ENCODE measurements at regions not wholly inside any gene's neighbourhood (a gene's known extent, or its start where the extent isn't known, plus 50 kb on each side); places are given as distances from the start of the nearest gene placed in this dataset.

DNA sequence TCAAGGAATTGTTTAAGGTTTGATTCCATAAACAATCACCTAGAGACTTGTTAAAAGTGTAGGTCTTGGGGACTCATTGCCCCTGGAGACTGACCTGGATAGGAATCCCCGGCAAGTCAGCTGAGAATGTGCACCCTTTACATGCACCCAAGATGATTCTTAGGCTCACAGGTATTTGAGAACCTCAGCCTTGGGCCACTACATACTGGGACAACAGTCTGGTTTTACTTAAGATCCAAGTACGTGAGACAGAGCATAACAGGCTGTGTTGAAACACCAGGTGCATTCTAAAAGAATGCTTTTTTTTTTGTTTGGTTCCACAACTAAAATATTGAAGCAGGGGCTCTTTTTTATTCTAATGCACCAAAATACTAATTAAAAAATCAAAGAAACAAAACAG lies 215.8 kb downstream of the TMX3 start:
- peaks cover 9% of the 10 kb centered on the region for H3K4me1 Mint-ChIP-seq (ENCODE audit: low read depth)

DNA sequence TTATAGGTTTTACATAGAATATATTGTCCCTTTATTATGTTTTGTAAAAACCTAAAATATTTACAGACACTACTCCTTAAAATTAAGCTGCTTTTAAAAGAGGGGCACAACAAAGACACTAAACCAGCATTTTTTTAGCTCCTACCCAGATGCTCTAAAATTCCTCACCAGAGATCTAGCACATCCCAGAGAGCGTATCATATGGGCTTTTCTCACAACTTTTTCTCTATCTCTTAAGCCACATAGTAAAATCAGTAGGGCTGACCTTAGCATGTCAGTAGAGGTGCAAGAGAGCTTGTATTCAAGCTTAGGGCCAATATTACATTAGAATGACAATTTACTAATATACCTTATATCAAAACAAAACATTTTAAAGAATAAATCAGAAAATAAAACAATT lies 216.3 kb downstream of the TMX3 start:
- H3K27me3 Mint-ChIP-seq (ENCODE audit: low read depth) = no peaks in the 10 kb centered on the region
- H3K36me3 Mint-ChIP-seq (ENCODE audit: low read depth) = no peaks in the 10 kb centered on the region
- DNase-seq (ENCODE audit: low spot score) = no peak
- TF ChIP-seq, protein P1, sequence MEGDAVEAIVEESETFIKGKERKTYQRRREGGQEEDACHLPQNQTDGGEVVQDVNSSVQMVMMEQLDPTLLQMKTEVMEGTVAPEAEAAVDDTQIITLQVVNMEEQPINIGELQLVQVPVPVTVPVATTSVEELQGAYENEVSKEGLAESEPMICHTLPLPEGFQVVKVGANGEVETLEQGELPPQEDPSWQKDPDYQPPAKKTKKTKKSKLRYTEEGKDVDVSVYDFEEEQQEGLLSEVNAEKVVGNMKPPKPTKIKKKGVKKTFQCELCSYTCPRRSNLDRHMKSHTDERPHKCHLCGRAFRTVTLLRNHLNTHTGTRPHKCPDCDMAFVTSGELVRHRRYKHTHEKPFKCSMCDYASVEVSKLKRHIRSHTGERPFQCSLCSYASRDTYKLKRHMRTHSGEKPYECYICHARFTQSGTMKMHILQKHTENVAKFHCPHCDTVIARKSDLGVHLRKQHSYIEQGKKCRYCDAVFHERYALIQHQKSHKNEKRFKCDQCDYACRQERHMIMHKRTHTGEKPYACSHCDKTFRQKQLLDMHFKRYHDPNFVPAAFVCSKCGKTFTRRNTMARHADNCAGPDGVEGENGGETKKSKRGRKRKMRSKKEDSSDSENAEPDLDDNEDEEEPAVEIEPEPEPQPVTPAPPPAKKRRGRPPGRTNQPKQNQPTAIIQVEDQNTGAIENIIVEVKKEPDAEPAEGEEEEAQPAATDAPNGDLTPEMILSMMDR (IDR thresholded peaks at IDR 0.05) = no peak
- no peak overlapping the region for H3K4me3 Mint-ChIP-seq (ENCODE audit: unreplicated experiment)
- H3K27ac Mint-ChIP-seq (ENCODE audit: unreplicated experiment) = no peak overlapping the region
- H3K4me1 Mint-ChIP-seq (ENCODE audit: low read depth) = peaks cover 9% of the 10 kb centered on the region
- no peaks in the 10 kb centered on the region for H3K9me3 Mint-ChIP-seq (ENCODE audit: low read depth)

More for the DNA sequence above, 215.8 kb downstream of the TMX3 start:
- Mint-ChIP-seq H3K36me3 (ENCODE audit: low read depth) (no peaks in the 10 kb centered on the region), H3K4me3 (ENCODE audit: unreplicated experiment) (no peak overlapping the region), H3K9me3 (ENCODE audit: low read depth) (no peaks in the 10 kb centered on the region), H3K27me3 (ENCODE audit: low read depth) (no peaks in the 10 kb centered on the region), H3K27ac (ENCODE audit: unreplicated experiment) (no peak overlapping the region)
- TF ChIP-seq, protein P1 (IDR thresholded peaks at IDR 0.05) = no peak
- DNase-seq (ENCODE audit: low spot score) = no peak

DNA sequence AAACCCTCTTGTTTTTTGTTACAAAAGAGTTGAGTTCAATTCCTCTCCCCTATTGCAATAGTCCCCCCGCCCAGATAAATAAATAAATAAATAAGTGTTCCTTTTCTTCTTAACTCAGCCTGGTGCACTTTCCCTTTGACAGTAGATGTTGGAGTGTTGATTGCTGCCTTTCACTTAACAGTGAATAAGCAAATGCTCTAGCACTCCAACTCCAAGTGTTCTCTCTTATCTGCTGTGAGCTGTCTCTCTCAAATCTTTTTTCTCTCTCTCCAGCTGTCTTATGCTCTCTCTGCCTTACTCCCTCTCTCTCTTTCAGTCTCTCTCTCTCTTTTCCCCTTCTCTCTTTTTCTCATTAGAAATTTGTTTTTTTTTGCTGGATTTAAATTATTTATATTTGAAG lies 216.7 kb downstream of the TMX3 start:
- Mint-ChIP-seq H3K4me1 (ENCODE audit: low read depth) (peaks cover 9% of the 10 kb centered on the region), H3K36me3 (ENCODE audit: low read depth) (no peaks in the 10 kb centered on the region), H3K27ac (ENCODE audit: unreplicated experiment) (no peak overlapping the region), H3K27me3 (ENCODE audit: low read depth) (no peaks in the 10 kb centered on the region), H3K9me3 (ENCODE audit: low read depth) (no peaks in the 10 kb centered on the region), H3K4me3 (ENCODE audit: unreplicated experiment) (no peak overlapping the region)
- TF ChIP-seq, protein P1 (IDR thresholded peaks at IDR 0.05) = no peak
- no peak for DNase-seq (ENCODE audit: low spot score)

DNA sequence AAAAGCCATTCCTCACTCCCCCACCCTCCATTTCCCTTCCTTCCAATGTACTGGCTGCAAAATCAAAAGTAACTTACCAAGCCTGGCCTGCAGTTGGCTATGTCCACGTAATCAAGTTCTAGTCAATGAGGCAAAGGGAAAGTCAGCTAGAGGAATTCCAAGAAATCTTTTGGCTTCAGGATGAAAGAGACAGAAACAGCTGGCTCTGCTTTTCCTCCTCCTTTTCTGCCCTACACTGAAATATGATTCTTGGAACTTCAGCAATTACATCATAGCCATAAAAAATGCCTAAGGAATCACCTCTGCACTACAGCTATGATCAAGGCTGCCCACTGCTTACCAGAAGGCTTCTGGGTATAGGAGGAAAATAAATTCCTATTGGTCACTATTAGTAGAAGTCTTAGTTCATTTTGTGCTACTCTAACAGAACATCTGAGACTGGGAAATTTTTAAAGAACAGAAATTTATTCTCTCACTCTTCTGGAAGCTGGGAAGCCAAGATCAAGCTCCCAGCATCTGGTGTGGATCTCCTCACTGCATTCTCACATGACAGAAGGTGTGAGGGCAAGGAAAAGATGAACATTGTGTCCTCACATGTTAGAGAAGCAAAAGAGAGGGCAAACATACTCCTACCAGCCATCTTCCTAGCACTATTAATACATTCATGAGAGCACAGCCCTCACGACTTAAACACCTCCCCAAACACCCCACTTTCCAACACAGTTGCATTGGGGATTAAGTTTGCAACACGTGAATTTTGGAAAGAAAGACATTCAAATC lies 219.9 kb downstream of the TMX3 start:
- H3K27me3 Mint-ChIP-seq (ENCODE audit: low read depth) = no peaks in the 10 kb centered on the region
- H3K27ac Mint-ChIP-seq (ENCODE audit: unreplicated experiment) = peak overlapping the region; percentile 74
- no peak overlapping the region for H3K4me3 Mint-ChIP-seq (ENCODE audit: unreplicated experiment)
- peaks cover 21% of the 10 kb centered on the region for H3K4me1 Mint-ChIP-seq (ENCODE audit: low read depth)
- TF ChIP-seq, protein P1 (IDR thresholded peaks at IDR 0.05) = no peak
- DNase-seq (ENCODE audit: low spot score) = no peak
- H3K9me3 Mint-ChIP-seq (ENCODE audit: low read depth) = no peaks in the 10 kb centered on the region
- no peaks in the 10 kb centered on the region for H3K36me3 Mint-ChIP-seq (ENCODE audit: low read depth)

DNA sequence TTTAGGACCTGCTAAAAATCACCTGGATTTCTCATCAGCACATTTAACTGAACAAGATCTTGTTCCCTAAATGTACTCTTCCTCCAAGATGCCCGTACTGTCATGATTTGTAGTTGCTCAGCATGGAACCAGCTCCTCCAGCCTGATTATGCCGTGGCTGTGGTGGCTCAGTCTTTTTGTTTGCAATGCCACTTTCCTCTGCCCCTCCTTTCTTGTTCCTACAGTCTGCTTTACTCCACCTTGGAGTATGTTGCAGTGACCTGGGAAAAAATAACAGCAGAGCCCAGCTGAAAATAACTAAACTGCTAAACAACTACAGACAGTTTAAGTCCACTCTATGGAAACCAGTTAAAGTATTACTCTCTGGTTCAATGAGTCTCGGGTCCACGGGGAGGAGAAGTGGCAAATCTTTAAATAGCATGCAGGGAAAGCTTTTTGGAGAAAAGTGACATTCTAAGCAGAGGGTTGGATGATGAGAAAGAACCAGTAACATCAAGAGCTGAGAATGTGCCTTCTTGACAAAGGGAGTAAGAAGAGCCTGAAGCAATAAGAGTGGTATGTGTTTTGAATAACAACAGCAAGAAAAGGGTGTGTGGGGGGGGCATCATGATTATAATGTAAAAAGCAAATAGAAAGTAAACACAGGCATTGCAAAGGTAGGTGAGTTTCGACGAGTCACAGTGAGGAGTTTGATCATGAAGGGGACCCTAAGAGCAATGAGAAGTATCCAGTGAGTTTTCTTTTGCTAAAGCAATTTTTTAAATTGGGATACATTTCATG lies 225.7 kb downstream of the TMX3 start:
- H3K4me3 Mint-ChIP-seq (ENCODE audit: unreplicated experiment) = no peak overlapping the region
- no peaks in the 10 kb centered on the region for H3K9me3 Mint-ChIP-seq (ENCODE audit: low read depth)
- H3K4me1 Mint-ChIP-seq (ENCODE audit: low read depth) = peaks cover 21% of the 10 kb centered on the region
- DNase-seq (ENCODE audit: low spot score) = no peak
- no peaks in the 10 kb centered on the region for H3K36me3 Mint-ChIP-seq (ENCODE audit: low read depth)
- no peak overlapping the region for H3K27ac Mint-ChIP-seq (ENCODE audit: unreplicated experiment)
- H3K27me3 Mint-ChIP-seq (ENCODE audit: low read depth) = no peaks in the 10 kb centered on the region
- TF ChIP-seq, protein P1 (IDR thresholded peaks at IDR 0.05) = no peak
